ENCODE measurements at regions not wholly inside any gene's neighbourhood (a gene's known extent, or its start where the extent isn't known, plus 50 kb on each side); places are given as distances from the start of the nearest gene placed in this dataset.

DNA sequence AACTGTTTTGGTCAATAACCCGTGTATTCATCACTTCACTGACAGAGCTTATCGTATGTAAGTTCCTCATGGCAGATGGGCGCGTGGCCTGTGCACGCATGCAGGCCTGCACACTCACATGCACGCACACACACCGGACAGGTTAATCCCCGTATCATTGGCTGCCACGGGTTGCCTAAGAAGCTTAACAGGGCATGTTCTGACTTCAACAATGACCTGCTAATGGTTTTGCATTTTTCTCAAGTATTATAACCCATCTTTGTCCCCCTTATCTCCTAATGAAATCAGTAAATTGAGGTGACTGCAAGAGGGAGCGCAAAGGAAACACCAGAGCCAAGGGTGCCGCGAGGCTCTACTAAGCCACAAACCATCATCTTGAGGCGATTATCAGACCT, 399.0 kb upstream of the ID2 start:
- TF ChIP-seq EZH2 (IDR thresholded peaks at IDR 0.05; ENCODE audit: insufficient read depth, poor library complexity, severe bottlenecking), result no peak
- no peak for TF ChIP-seq EZH2phosphoT487 (IDR thresholded peaks at IDR 0.05; ENCODE audit: insufficient read depth, low read depth)

All from GM23248 (cell line).